ENCODE measurements at regions not wholly inside any gene's neighbourhood (a gene's known extent, or its start where the extent isn't known, plus 50 kb on each side); places are given as distances from the start of the nearest gene placed in this dataset.

- 88 to 100% (median 98%) methylated on average over 1 of the region's 1 CpG for WGBS, 4 donors
- H3K36me3 ChIP-seq (replicated peaks in 1 of 2): no peaks in the 10 kb centered on the region
- intact Hi-C loops (cut with DNase I): no loop called here
- no peak for DNase-seq
- no peaks in the 10 kb centered on the region for H3K9me3 ChIP-seq (replicated peaks in 1 of 3)
- no peaks in the 10 kb centered on the region for H3K27me3 ChIP-seq
- TF ChIP-seq, protein P1, sequence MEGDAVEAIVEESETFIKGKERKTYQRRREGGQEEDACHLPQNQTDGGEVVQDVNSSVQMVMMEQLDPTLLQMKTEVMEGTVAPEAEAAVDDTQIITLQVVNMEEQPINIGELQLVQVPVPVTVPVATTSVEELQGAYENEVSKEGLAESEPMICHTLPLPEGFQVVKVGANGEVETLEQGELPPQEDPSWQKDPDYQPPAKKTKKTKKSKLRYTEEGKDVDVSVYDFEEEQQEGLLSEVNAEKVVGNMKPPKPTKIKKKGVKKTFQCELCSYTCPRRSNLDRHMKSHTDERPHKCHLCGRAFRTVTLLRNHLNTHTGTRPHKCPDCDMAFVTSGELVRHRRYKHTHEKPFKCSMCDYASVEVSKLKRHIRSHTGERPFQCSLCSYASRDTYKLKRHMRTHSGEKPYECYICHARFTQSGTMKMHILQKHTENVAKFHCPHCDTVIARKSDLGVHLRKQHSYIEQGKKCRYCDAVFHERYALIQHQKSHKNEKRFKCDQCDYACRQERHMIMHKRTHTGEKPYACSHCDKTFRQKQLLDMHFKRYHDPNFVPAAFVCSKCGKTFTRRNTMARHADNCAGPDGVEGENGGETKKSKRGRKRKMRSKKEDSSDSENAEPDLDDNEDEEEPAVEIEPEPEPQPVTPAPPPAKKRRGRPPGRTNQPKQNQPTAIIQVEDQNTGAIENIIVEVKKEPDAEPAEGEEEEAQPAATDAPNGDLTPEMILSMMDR (IDR thresholded peaks at IDR 0.05): no peak
- TF ChIP-seq POLR2A (IDR thresholded peaks at IDR 0.05): no peak
- no peak overlapping the region for H3K27ac ChIP-seq
- H3K4me3 ChIP-seq: no peak overlapping the region
- H3K4me1 ChIP-seq (replicated peaks in 1 of 2): no peaks in the 10 kb centered on the region
These were observed 1118.7 kb upstream of the TMEM132C start for GRCh38 chr12:127148318-127148717.

DNA sequence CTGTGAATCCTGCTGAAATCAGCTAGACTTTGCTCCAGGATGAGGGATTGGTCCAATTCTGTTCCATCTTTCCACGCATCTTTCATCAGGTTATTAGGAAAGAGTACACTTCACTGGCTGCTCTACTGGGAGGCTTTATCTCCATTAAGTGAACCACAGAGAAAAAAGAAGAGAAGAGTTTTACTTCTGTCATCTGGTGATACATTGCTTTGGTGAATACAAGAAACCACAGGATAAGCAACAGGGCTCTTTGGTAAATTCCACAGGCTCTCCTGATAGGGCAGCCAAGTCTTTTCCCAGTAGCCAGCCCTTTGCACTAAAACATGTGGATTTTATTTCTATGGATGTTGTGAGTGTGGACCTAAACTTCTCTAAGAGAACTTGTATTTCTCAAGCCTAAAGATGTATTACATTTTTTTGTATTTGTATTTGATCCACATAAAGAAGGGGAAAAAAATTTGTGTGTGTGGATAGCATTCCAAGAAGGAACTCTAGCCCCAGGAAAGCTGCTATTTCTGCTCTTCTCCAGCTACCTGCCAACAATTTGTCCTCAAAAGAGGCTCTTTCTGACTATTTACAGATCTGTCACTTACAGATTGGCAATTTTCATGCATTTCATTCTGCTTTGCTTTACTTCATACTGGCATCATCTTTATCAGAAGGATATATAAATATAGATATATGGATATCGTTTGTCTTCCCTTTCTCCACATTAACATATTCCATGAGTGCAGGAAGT is 1117.6 kb upstream of the TMEM132C start:
- intact Hi-C loops (cut with DNase I): no loop called here

DNA sequence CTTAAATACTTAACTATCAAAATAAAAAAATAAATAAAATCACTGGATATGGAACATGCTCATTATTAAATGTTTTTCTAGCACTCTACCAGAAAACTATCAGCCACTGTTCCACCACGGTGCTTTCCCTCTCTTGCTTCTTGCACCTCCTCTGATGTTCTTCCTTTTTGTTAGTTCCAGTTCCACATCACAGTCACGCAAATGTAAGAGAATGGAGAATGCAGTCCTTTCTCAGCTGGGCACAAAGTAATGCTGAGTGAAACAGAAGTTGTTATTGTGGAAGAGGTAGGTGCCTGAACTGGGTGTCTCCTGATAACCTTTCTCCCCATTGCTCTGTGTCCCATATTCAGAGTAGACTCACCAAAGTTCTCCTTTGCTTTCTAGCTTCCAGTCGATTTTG is 1116.9 kb upstream of the TMEM132C start:
- TF ChIP-seq POLR2A (IDR thresholded peaks at IDR 0.05): no peak
- TF ChIP-seq, protein P1 (IDR thresholded peaks at IDR 0.05): no peak
- 46 to 60% (median 57%) methylated on average over 3 of the region's 3 CpGs for WGBS, 4 donors
- no peak for DNase-seq
- Histone ChIP-seq H3K4me3 (no peak overlapping the region), H3K27ac (no peak overlapping the region), H3K27me3 (no peaks in the 10 kb centered on the region), H3K4me1 (replicated peaks in 1 of 2) (no peaks in the 10 kb centered on the region), H3K9me3 (replicated peaks in 1 of 3) (no peaks in the 10 kb centered on the region), H3K36me3 (replicated peaks in 1 of 2) (no peaks in the 10 kb centered on the region)
- intact Hi-C loops (cut with DNase I): no loop called here

More for the DNA sequence above, 1117.6 kb upstream of the TMEM132C start:
- Histone ChIP-seq H3K27ac (no peak overlapping the region), H3K4me1 (replicated peaks in 1 of 2) (no peaks in the 10 kb centered on the region), H3K27me3 (no peaks in the 10 kb centered on the region), H3K36me3 (replicated peaks in 1 of 2) (no peaks in the 10 kb centered on the region), H3K4me3 (no peak overlapping the region), H3K9me3 (replicated peaks in 1 of 3) (no peaks in the 10 kb centered on the region)
- DNase-seq: no peak
- TF ChIP-seq, protein P1 (IDR thresholded peaks at IDR 0.05): no peak
- TF ChIP-seq POLR2A (IDR thresholded peaks at IDR 0.05): no peak
- 72 to 78% (median 76%) methylated on average over 2 of the region's 2 CpGs for WGBS, 4 donors

- 73 to 83% (median 81%) methylated on average over 4 of the region's 4 CpGs for WGBS, 4 donors
- Histone ChIP-seq H3K36me3 (replicated peaks in 1 of 2) (no peaks in the 10 kb centered on the region), H3K27ac (no peak overlapping the region), H3K4me3 (no peak overlapping the region), H3K4me1 (replicated peaks in 1 of 2) (no peaks in the 10 kb centered on the region), H3K9me3 (replicated peaks in 1 of 3) (no peaks in the 10 kb centered on the region), H3K27me3 (no peaks in the 10 kb centered on the region)
- TF ChIP-seq, protein P1 (IDR thresholded peaks at IDR 0.05): no peak
- TF ChIP-seq POLR2A (IDR thresholded peaks at IDR 0.05): no peak
- intact Hi-C loops (cut with DNase I): no loop called here
- no peak for DNase-seq
These were observed 1116.5 kb upstream of the TMEM132C start for GRCh38 chr12:127150479-127150878.

Measured in adrenal gland (tissue), 9 donors.